Thoracic aorta (tissue), 2 donors: ENCODE measurements at regions not wholly inside any gene's neighbourhood (a gene's known extent, or its start where the extent isn't known, plus 50 kb on each side); places are given as distances from the start of the nearest gene placed in this dataset.

Experiments
- ATAC-seq: fragments of 150-250 bp; one replicate; pipeline ENCODE4 v1.8.0; 2017; ENCODE audit warnings: low read depth; ENCODE audit not compliant: insufficient number of reproducible peaks, low FRiP score
- DNase-seq: peaks from one replicate; pipeline ENCODE4 v3.0.0-alpha.2; 2020; ENCODE audit warnings: low spot score
- H3K27ac ChIP-seq, 2 donors: fragments of 200-600 bp; sonication (generic); 1 replicate in 1 of 2; 2 replicates in 1 of 2; pipeline ENCODE4 v1.5.1; 2016; ENCODE audit warnings: mild to moderate bottlenecking in 2 of 2, moderate library complexity in 2 of 2
- H3K27me3 ChIP-seq: fragments of 200-600 bp; sonication (generic); replicated peaks from 2 replicates; pipeline ENCODE4 v1.6.0; 2016; ENCODE audit warnings: mild to moderate bottlenecking; ENCODE audit not compliant: insufficient read depth
- H3K36me3 ChIP-seq: fragments of 200-600 bp; sonication (generic); one replicate; pipeline ENCODE4 v1.5.1; 2016
- H3K4me1 ChIP-seq, 2 donors: fragments of 200-600 bp; sonication (generic); 1 replicate in 1 of 2; 2 replicates in 1 of 2; pipeline versions ENCODE4 v1.5.1 to v1.6.0; 2016; ENCODE audit warnings: low read depth in 2 of 2, mild to moderate bottlenecking in 1 of 2; ENCODE audit not compliant: control insufficient read depth in 1 of 2
- H3K4me3 ChIP-seq: fragments of 200-600 bp; sonication (generic); 2 replicates; pipeline ENCODE4 v1.5.1; 2016; ENCODE audit warnings: mild to moderate bottlenecking
- H3K9me3 ChIP-seq: fragments of 200-600 bp; sonication (generic); 2 replicates; pipeline ENCODE4 v1.5.1; 2016
- TF ChIP-seq, protein P1 (sequence below): fragments of 200-600 bp; sonication (generic); IDR thresholded peaks from one replicate; pipeline ENCODE4 v1.5.1; 2019; ENCODE audit warnings: antibody characterized with exemption

DNA sequence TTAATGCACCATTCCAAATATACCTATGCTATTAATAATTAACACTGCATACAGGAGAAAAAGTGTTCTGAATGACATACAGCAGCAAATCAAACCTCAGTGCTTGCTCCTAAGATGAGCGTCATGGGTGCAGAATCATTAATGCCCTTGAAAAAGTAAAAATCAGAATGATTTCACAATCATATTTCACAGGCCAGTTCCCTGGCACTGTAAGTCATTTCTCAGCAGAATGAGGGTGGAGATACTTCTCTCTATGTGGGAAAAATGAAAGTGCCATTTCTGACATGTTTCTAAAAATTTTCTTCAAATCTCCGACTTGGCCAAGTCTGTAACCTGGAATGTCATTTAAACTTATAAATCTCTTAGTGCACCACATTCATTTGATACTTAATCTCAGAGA is 549.8 kb upstream of the AGTR1 start:
- H3K27me3 ChIP-seq, result no peaks in the 10 kb centered on the region
- TF ChIP-seq, protein P1, sequence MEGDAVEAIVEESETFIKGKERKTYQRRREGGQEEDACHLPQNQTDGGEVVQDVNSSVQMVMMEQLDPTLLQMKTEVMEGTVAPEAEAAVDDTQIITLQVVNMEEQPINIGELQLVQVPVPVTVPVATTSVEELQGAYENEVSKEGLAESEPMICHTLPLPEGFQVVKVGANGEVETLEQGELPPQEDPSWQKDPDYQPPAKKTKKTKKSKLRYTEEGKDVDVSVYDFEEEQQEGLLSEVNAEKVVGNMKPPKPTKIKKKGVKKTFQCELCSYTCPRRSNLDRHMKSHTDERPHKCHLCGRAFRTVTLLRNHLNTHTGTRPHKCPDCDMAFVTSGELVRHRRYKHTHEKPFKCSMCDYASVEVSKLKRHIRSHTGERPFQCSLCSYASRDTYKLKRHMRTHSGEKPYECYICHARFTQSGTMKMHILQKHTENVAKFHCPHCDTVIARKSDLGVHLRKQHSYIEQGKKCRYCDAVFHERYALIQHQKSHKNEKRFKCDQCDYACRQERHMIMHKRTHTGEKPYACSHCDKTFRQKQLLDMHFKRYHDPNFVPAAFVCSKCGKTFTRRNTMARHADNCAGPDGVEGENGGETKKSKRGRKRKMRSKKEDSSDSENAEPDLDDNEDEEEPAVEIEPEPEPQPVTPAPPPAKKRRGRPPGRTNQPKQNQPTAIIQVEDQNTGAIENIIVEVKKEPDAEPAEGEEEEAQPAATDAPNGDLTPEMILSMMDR, result no peak
- ATAC-seq, result no peak
- H3K27ac ChIP-seq, result no peak overlapping the region
- H3K4me3 ChIP-seq, result no peak overlapping the region
- no peaks in the 10 kb centered on the region for H3K9me3 ChIP-seq
- no peak for DNase-seq
- H3K36me3 ChIP-seq, result no peaks in the 10 kb centered on the region
- H3K4me1 ChIP-seq, result no peaks in the 10 kb centered on the region

DNA sequence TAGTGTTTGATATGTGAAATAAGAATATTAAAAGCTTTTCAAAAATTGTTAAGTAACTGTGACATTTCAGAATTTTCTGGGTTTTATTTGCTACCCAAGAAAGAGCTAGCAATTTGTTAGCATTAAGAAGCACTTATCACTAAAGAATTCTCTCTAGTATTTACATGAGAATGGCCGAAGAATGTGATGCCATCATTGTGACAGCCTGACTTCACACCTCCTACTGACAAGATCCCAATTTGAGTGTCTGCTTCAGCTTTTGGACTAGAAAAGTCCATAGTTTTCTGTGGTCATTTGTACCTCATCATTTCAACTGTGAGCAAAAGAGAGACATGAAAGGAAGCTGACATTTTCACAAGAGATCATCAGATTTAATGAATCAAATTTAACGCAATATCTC is 548.1 kb upstream of the AGTR1 start:
- no peak for DNase-seq
- ATAC-seq, result no peak
- H3K27me3 ChIP-seq, result no peaks in the 10 kb centered on the region
- H3K9me3 ChIP-seq, result no peaks in the 10 kb centered on the region
- H3K27ac ChIP-seq, result no peak overlapping the region
- no peak overlapping the region for H3K4me3 ChIP-seq
- TF ChIP-seq, protein P1, result no peak
- H3K4me1 ChIP-seq, result no peaks in the 10 kb centered on the region
- H3K36me3 ChIP-seq, result no peaks in the 10 kb centered on the region

DNA sequence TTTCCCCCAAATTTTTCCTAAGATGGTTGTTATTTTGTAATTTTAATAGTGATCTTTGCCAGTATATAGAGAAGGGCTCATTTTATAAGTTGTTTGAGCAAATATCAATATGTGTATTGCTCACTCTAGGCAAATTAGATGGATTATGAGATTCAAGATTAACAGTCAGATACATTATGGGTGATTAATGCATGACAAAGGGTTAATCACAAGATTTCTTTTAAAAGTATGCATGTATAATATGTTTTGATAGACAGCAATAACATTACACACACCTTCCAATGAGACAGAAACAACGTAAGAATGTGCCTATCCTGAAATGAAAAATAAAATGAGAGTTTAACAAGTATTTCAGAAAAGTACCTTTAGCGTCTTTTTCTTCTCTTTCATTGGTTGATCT is 547.6 kb upstream of the AGTR1 start:
- no peak for ATAC-seq

DNA sequence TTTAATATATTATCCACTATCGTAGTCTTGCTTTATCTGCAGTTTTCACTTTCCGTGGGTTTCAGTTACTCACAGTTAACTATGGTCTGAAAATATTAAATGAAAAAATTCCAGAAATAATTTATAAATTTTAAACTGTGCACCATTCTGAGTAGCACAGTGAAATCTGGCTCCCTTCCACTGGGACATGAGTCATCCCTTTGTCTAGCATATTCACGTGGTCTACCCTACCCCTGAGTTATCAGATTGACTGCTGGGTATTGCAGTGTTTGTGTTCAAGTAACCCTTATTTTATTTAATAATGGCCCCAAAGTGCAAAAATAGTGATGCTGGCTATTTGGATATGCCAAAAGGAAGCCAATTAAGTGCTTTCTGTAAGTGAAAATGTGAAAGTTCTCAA is 539.5 kb upstream of the AGTR1 start:
- no peaks in the 10 kb centered on the region for H3K4me1 ChIP-seq
- no peaks in the 10 kb centered on the region for H3K36me3 ChIP-seq
- H3K4me3 ChIP-seq, result no peak overlapping the region
- TF ChIP-seq, protein P1, result no peak
- no peaks in the 10 kb centered on the region for H3K9me3 ChIP-seq
- DNase-seq, result no peak
- no peak for ATAC-seq
- no peak overlapping the region for H3K27ac ChIP-seq
- no peaks in the 10 kb centered on the region for H3K27me3 ChIP-seq

More for the DNA sequence above, 547.6 kb upstream of the AGTR1 start:
- Histone ChIP-seq H3K27me3 (no peaks in the 10 kb centered on the region), H3K4me3 (no peak overlapping the region), H3K4me1 (no peaks in the 10 kb centered on the region), H3K36me3 (no peaks in the 10 kb centered on the region), H3K27ac (no peak overlapping the region), H3K9me3 (no peaks in the 10 kb centered on the region)
- DNase-seq, result no peak
- TF ChIP-seq, protein P1, result no peak

DNA sequence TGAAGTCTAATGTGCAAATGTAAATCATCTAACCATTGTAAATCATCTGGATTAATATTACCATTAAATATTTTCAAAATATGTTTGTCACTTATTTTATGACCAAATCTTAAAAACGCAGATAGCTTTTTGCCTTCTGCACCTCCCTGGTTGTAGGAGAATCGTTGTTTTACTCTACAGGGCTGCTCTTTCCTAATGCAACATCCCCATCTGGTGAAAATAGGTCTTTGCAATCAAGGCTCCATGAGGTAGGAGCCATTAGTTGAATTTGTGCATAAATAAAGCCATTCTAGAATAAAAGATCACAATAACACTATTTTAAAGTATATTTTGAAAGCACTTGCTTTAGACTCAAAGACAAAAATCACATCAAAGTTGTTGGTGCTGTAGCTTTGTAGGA is 535.6 kb upstream of the AGTR1 start:
- no peaks in the 10 kb centered on the region for H3K27me3 ChIP-seq
- no peaks in the 10 kb centered on the region for H3K9me3 ChIP-seq
- ATAC-seq, result no peak
- no peaks in the 10 kb centered on the region for H3K36me3 ChIP-seq
- H3K4me3 ChIP-seq, result no peak overlapping the region
- H3K4me1 ChIP-seq, result no peaks in the 10 kb centered on the region
- TF ChIP-seq, protein P1, result no peak
- H3K27ac ChIP-seq, result no peak overlapping the region
- DNase-seq, result no peak
